D721Med (cell line): ENCODE measurements at regions not wholly inside any gene's neighbourhood (a gene's known extent, or its start where the extent isn't known, plus 50 kb on each side); places are given as distances from the start of the nearest gene placed in this dataset.

Experiments used
- DNase-seq: peaks from one replicate; pipeline ENCODE4 v3.0.0; 2011; ENCODE audit warnings: low spot score; ENCODE audit not compliant: insufficient read length
- FAIRE-seq: peaks from 2 replicates; lab custom pipeline; 2011; peaks lifted over from hg19 to GRCh38; lab: Jason Lieb, UNC
- TF ChIP-seq, protein P1 (sequence below): IDR thresholded peaks from 2 replicates; pipeline ENCODE4 v1.5.1; 2012; ENCODE audit warnings: mild to moderate bottlenecking, control low read depth; ENCODE audit not compliant: insufficient read depth; ENCODE audit errors: missing control alignments

DNA sequence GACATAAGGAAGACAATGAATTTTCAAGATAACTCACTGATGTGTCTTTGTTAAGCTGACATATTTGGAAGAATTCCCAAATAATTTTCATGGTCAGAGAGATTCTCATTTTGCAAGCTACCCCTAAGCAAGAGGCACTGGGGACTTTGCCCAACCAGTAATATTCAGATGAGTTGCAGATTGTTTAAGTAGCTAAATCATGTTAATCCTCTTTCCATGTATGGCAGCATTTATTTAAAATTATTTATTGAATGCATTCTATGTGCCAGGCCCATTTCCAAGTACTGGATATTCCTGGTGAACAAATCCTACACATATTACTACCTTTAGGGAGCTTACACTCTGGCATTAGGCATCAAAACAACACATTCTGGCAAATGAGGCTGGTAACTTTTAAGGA lies 56.5 kb upstream of the BACH1 start:
- FAIRE-seq (no peak), DNase-seq (no peak)
- TF ChIP-seq, protein P1, sequence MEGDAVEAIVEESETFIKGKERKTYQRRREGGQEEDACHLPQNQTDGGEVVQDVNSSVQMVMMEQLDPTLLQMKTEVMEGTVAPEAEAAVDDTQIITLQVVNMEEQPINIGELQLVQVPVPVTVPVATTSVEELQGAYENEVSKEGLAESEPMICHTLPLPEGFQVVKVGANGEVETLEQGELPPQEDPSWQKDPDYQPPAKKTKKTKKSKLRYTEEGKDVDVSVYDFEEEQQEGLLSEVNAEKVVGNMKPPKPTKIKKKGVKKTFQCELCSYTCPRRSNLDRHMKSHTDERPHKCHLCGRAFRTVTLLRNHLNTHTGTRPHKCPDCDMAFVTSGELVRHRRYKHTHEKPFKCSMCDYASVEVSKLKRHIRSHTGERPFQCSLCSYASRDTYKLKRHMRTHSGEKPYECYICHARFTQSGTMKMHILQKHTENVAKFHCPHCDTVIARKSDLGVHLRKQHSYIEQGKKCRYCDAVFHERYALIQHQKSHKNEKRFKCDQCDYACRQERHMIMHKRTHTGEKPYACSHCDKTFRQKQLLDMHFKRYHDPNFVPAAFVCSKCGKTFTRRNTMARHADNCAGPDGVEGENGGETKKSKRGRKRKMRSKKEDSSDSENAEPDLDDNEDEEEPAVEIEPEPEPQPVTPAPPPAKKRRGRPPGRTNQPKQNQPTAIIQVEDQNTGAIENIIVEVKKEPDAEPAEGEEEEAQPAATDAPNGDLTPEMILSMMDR, result no peak

DNA sequence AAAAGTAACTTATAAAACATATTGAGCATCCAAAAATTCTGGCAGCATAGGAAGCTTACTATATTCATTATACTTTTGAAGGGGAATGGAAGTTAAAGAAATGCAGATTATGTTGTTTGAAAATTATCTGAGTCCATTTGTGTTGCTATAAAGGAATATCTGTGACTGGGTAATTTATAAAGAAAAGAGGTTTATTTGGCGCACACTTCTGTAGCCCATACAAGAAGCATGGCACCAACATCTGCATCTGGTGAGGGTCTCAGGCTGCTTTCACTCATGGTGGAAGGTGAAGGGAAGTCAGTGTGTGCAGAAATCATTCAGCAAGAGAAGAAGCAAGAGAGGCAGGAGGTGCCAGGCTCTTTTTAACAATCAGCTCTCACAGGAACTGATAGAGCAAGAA lies 55.5 kb upstream of the BACH1 start:
- FAIRE-seq (no peak), DNase-seq (no peak)
- TF ChIP-seq, protein P1, result no peak

DNA sequence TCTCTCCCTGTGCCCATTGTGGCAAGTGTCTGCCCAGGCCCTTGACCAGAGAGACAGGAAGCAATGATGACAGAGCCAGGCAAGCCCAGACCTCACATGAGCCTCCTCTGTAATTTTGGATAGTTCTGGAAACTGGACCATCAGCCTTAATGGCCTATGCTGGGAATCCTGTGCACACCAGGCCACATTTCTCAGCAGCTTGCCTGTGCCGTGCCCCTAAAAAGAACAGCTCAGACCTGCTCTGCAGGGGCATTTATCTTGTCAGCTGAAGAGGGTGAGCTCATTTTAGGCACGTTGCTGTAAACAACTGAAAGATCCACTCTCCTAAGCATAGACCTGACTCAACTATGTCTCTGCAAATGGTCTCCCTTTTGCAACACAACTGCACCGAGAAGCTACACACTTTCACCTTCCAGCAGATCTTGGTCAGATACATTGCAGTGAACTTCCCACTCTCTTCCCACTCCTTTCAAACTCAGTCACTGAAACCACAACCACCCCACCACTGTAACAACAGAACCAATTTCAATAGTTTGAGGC lies 53.5 kb upstream of the BACH1 start:
- DNase-seq (no peak), FAIRE-seq (no peak)

DNA sequence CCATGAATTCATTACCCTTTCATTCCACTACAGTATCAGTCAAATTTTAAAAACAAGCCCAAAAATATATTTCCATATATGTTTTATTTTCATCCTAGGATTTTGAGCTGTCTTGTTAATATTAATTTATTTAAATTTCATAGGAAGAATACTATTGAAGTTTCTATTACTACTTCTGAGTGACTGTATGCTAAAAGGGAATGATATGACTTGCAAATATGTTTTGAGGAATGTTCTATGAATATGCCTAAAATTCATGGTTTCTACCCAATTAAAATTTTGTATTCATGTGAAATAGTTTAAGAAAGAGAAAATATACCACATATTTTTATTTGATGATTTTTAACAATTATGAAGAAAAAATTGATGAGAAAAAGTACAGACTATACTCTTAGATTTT lies 52.9 kb upstream of the BACH1 start:
- FAIRE-seq (no peak), DNase-seq (no peak)
- TF ChIP-seq, protein P1, result no peak

More for the DNA sequence above, 53.5 kb upstream of the BACH1 start:
- TF ChIP-seq, protein P1, result no peak

DNA sequence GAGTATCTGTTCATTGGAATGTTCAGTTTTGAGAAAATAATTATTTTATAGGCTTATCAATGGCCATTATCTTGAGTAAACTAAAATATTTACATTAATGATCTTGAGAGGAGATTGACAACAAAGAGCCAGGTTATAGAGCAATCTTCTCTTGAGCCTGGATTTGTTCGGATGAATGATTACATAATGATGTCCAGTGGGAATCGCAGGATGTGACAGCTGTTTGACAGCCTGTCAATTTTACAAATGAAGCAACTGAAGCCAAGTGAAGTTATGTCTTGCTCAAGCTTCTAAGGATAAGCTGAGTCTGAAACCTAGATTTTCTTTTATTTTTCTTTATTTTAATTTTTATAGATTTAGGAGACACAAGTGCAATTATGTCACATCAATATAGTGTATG lies 52.1 kb upstream of the BACH1 start:
- FAIRE-seq, result no peak
- TF ChIP-seq, protein P1, result no peak
- DNase-seq, result no peak

DNA sequence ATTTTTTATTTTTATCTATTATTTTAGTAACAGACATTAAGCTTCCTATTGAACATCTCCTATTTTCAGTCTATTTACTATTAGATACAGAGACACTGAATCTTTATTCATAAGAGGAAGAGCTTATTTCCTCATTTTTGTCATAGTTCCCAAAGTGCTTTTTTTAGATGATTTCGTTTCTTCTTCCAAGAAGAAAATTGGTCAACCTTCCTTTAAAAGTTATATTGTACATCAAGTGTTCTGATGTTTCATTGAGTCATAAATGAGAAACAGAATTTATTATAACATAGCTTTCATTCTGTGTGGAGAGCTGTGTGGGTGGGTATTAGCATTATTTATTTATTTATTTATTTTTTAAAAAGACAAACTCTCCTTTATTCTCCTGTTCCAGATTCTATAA lies 50.6 kb upstream of the BACH1 start:
- FAIRE-seq, result no peak
- TF ChIP-seq, protein P1, result no peak
- DNase-seq, result no peak
